Endothelial cell of umbilical vein (primary cell): ENCODE measurements at regions not wholly inside any gene's neighbourhood (a gene's known extent, or its start where the extent isn't known, plus 50 kb on each side); places are given as distances from the start of the nearest gene placed in this dataset.

ENCODE experiments used
- BruUV-seq: library from RNA; stranded (reverse); fragments of 400-500 nt; replicated peaks from 2 replicates; lab custom pipeline; 2021; lab: Mats Ljungman, UMichigan
- CTCF ChIA-PET: fragments of 300-600, 350-600 bp; sonication (Branson Sonifier 250); formaldehyde crosslinking; loops from one replicate; lab custom pipeline; 2021; ENCODE audit warnings: antibody characterized with exemption, inconsistent platforms; lab: Charles Lee
- POLR2A ChIA-PET: fragments of 300-600, 350-600 bp; sonication (Branson Sonifier 250); formaldehyde crosslinking; loops from one replicate; lab custom pipeline; 2021; ENCODE audit warnings: antibody characterized with exemption, inconsistent platforms; lab: Charles Lee
- DNase-seq: peaks from one replicate; pipeline ENCODE4 v3.0.0-alpha.2; 2011; ENCODE audit warnings: low read depth, low spot score
- FAIRE-seq: peaks from 2 replicates; lab custom pipeline; 2011; peaks lifted over from hg19 to GRCh38; lab: Jason Lieb, UNC
- H2AFZ ChIP-seq: 2 replicates; pipeline ENCODE4 v1.6.0; 2012; ENCODE audit warnings: low read depth, low read length, control low read depth, inconsistent platforms
- H3K27ac ChIP-seq: 2 replicates; pipeline ENCODE4 v1.5.1; 2011; ENCODE audit warnings: low read depth, mild to moderate bottlenecking, control low read depth, low read length, moderate library complexity; ENCODE audit not compliant: insufficient read depth
- H3K27me3 ChIP-seq, 2 experiments: 2 replicates each; pipeline versions ENCODE4 v1.6.0 to v1.6.1; 2011; ENCODE audit warnings: low read length in 2 of 2, mixed read lengths in 1 of 2; ENCODE audit not compliant: control insufficient read depth in 2 of 2, insufficient read depth in 2 of 2
- H3K36me3 ChIP-seq, 2 experiments: 2 replicates in 1 of 2; 3 replicates in 1 of 2; pipeline ENCODE4 v1.5.1; 2011; ENCODE audit warnings: low read length in 2 of 2, mild to moderate bottlenecking in 1 of 2, moderate library complexity in 1 of 2; ENCODE audit not compliant: control insufficient read depth in 2 of 2, insufficient read depth in 2 of 2; ENCODE audit errors: extremely low read depth in 1 of 2
- H3K4me1 ChIP-seq: 3 replicates; pipeline ENCODE4 v1.5.1; 2011; ENCODE audit warnings: mild to moderate bottlenecking, low read length; ENCODE audit not compliant: control insufficient read depth, insufficient read depth; ENCODE audit errors: extremely low read depth
- H3K4me2 ChIP-seq: 2 replicates; pipeline ENCODE4 v1.6.1; 2011; ENCODE audit warnings: low read length, control low read depth, mixed read lengths; ENCODE audit not compliant: insufficient read depth
- H3K4me3 ChIP-seq, 3 experiments: fragments of 200-600 bp in 1 of 3; sonication (generic), shearing (Covaris generic) in 1 of 3; replicated peaks in 1 of 3; 2 replicates each; pipeline ENCODE4 v1.5.1; 2011 to 2016; ENCODE audit warnings: control low read depth in 3 of 3, low read length in 3 of 3, mild to moderate bottlenecking in 2 of 3, inconsistent platforms in 1 of 3, low read depth in 1 of 3, moderate library complexity in 1 of 3; ENCODE audit not compliant: insufficient read depth in 1 of 3
- H3K79me2 ChIP-seq: 2 replicates; pipeline ENCODE4 v1.6.0; 2012; ENCODE audit warnings: low read length, inconsistent platforms; ENCODE audit not compliant: control insufficient read depth, insufficient read depth
- H3K9ac ChIP-seq: replicated peaks from 2 replicates; pipeline ENCODE3; 2011; ENCODE audit warnings: low read length, control low read depth; ENCODE audit not compliant: insufficient read depth; ENCODE audit errors: extremely low read depth
- H3K9me1 ChIP-seq: replicated peaks from 3 replicates; pipeline ENCODE4 v1.6.0; 2011; ENCODE audit warnings: mild to moderate bottlenecking, low read length; ENCODE audit not compliant: control insufficient read depth, insufficient read depth; ENCODE audit errors: extremely low read depth
- H3K9me3 ChIP-seq: replicated peaks from 2 replicates; pipeline ENCODE4 v1.5.1; 2012; ENCODE audit warnings: low read length, inconsistent platforms; ENCODE audit not compliant: control insufficient read depth, insufficient read depth
- H4K20me1 ChIP-seq: replicated peaks from 2 replicates; pipeline ENCODE3; 2011; ENCODE audit warnings: mild to moderate bottlenecking, low read length; ENCODE audit not compliant: control insufficient read depth, insufficient read depth; ENCODE audit errors: extremely low read depth
- CTCF ChIP-seq, 2 donors: IDR thresholded peaks; 1 replicate in 1 of 2; 2 replicates in 1 of 2; pipeline ENCODE4 v1.5.1; 2011; ENCODE audit warnings: low read length in 2 of 2, mild to moderate bottlenecking in 2 of 2, moderate library complexity in 2 of 2, control low read depth in 1 of 2, inconsistent platforms in 1 of 2, low read depth in 1 of 2; ENCODE audit not compliant: insufficient read depth in 1 of 2; ENCODE audit errors: extremely low read depth in 1 of 2
- EZH2 ChIP-seq: IDR thresholded peaks from 2 replicates; pipeline ENCODE4 v1.6.1; 2012; ENCODE audit warnings: borderline replicate concordance, low read depth, mild to moderate bottlenecking, moderate library complexity, low read length, inconsistent platforms; ENCODE audit not compliant: severe bottlenecking
- FOS ChIP-seq: IDR thresholded peaks from 2 replicates; pipeline ENCODE4 v1.6.1; 2011; ENCODE audit warnings: mild to moderate bottlenecking, low read length, moderate library complexity, borderline replicate concordance; ENCODE audit not compliant: insufficient read depth
- GATA2 ChIP-seq: IDR thresholded peaks from 2 replicates; pipeline ENCODE4 v1.7.0; 2011; ENCODE audit warnings: low read depth, mild to moderate bottlenecking, moderate library complexity, mixed read lengths, low read length; ENCODE audit not compliant: insufficient read length, insufficient read depth
- JUN ChIP-seq: IDR thresholded peaks from 2 replicates; pipeline ENCODE4 v1.6.1; 2011; ENCODE audit warnings: borderline replicate concordance, low read depth; ENCODE audit not compliant: insufficient read length, insufficient read depth
- MYC ChIP-seq: IDR thresholded peaks from one replicate; pipeline ENCODE4 v1.6.1; 2011; ENCODE audit warnings: mild to moderate bottlenecking, low read depth, low read length
- POLR2A ChIP-seq: IDR thresholded peaks from 2 replicates; pipeline ENCODE4 v1.6.1; 2012; ENCODE audit warnings: low read depth, mild to moderate bottlenecking, control low read depth, low read length
- POLR2AphosphoS5 ChIP-seq: IDR thresholded peaks from 2 replicates; pipeline ENCODE4 v1.6.1; 2012; ENCODE audit warnings: low read depth, mild to moderate bottlenecking, control low read depth, low read length, moderate library complexity; ENCODE audit not compliant: insufficient read depth
- dilution Hi-C: fragments of 300-500 bp; cut with MboI; formaldehyde crosslinking; loops from one replicate; pipeline ENCODE4 v1.15.0; 2019; ENCODE audit warnings: low sequenced_read_pairs; ENCODE audit not compliant: extremely low pct_ligation_motif_present
- intact Hi-C: fragments of 100-400 bp; cut with micrococcal nuclease; formaldehyde crosslinking; loops from one replicate; pipeline ENCODE4 v1.10.0; 2022
- TF ChIP-seq, protein P1 (sequence below): IDR thresholded peaks from 2 replicates; pipeline ENCODE4 v1.6.1; 2011; ENCODE audit not compliant: insufficient read depth, insufficient read length

GRCh38 chr4:116453127-116453526, 632.2 kb downstream of the TRAM1L1 start:
- POLR2A ChIA-PET: no interaction called here

More at GRCh38 chr4:116453127-116453526, 632.2 kb downstream of the TRAM1L1 start:
- no peak overlapping the region for H3K4me3 ChIP-seq
- intact Hi-C loops (no loop called here), dilution Hi-C loops (no loop called here)
- DNase-seq (no peak), FAIRE-seq (no peak)
- no peak overlapping the region for H3K4me2 ChIP-seq
- no TSS peak for BruUV-seq
- CTCF ChIA-PET: no interaction called here
- no peaks in the 10 kb centered on the region for H3K79me2 ChIP-seq
- no peaks in the 10 kb centered on the region for H3K9me1 ChIP-seq
- no peaks in the 10 kb centered on the region for H3K27me3 ChIP-seq
- H3K9ac ChIP-seq: no peak overlapping the region
- no peak overlapping the region for H3K27ac ChIP-seq
- no peaks in the 10 kb centered on the region for H3K9me3 ChIP-seq
- H2AFZ ChIP-seq: no peak overlapping the region
- H3K4me1 ChIP-seq: no peaks in the 10 kb centered on the region
- TF ChIP-seq POLR2AphosphoS5 (no peak), JUN (no peak), EZH2 (no peak), FOS (no peak), GATA2 (no peak), MYC (no peak), CTCF (IDR thresholded peaks at IDR 0.05; ENCODE audit: extremely low read depth in 1 of 2, insufficient read depth in 1 of 2, low read depth in 1 of 2, low read length in 2 of 2) (no peak), POLR2A (no peak)
- TF ChIP-seq, protein P1, sequence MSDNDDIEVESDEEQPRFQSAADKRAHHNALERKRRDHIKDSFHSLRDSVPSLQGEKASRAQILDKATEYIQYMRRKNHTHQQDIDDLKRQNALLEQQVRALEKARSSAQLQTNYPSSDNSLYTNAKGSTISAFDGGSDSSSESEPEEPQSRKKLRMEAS: no peak
- no peaks in the 10 kb centered on the region for H3K36me3 ChIP-seq
- no peaks in the 10 kb centered on the region for H4K20me1 ChIP-seq
